H9 (cell line): ENCODE measurements at regions not wholly inside any gene's neighbourhood (a gene's known extent, or its start where the extent isn't known, plus 50 kb on each side); places are given as distances from the start of the nearest gene placed in this dataset.

Experiments
- DNase-seq: peaks from one replicate; pipeline ENCODE4 v3.0.0-alpha.2; 2017
- H2AFZ ChIP-seq: one replicate; pipeline ENCODE4 v1.6.1; 2013; ENCODE audit warnings: mild to moderate bottlenecking, low read length, control low read depth, moderate library complexity
- H2AK5ac ChIP-seq: 2 replicates; pipeline ENCODE4 v1.6.1; 2013; ENCODE audit warnings: low read length, control low read depth, mixed read lengths; ENCODE audit not compliant: insufficient read length
- H2BK120ac ChIP-seq: one replicate; pipeline ENCODE4 v1.6.1; 2013; ENCODE audit warnings: low read depth, mild to moderate bottlenecking, low read length, control low read depth, inconsistent platforms; ENCODE audit not compliant: poor library complexity, severe bottlenecking
- H2BK12ac ChIP-seq: 2 replicates; pipeline ENCODE4 v1.6.1; 2013; ENCODE audit warnings: low read length, control low read depth, mixed read lengths, low read depth; ENCODE audit not compliant: insufficient read length
- H2BK15ac ChIP-seq: 2 replicates; pipeline ENCODE4 v1.6.1; 2013; ENCODE audit warnings: low read depth, low read length, control low read depth
- H2BK20ac ChIP-seq: one replicate; pipeline ENCODE4 v1.6.1; 2013; ENCODE audit warnings: low read depth, mild to moderate bottlenecking, low read length, control low read depth, inconsistent platforms; ENCODE audit not compliant: poor library complexity, severe bottlenecking
- H2BK5ac ChIP-seq: 2 replicates; pipeline ENCODE4 v1.6.1; 2013; ENCODE audit warnings: low read length, control low read depth, mixed read lengths; ENCODE audit not compliant: insufficient read length
- H3K14ac ChIP-seq: 2 replicates; pipeline ENCODE4 v1.6.1; 2013; ENCODE audit warnings: low read length, control low read depth; ENCODE audit not compliant: insufficient read depth
- H3K18ac ChIP-seq: 2 replicates; pipeline ENCODE4 v1.6.1; 2013; ENCODE audit warnings: low read depth, mild to moderate bottlenecking, mixed read lengths, low read length, control low read depth; ENCODE audit not compliant: insufficient read length
- H3K23ac ChIP-seq: 2 replicates; pipeline ENCODE4 v1.6.1; 2013; ENCODE audit warnings: low read length, control low read depth, mixed read lengths, low read depth; ENCODE audit not compliant: insufficient read length
- H3K23me2 ChIP-seq: 2 replicates; pipeline ENCODE4 v1.6.1; 2013; ENCODE audit warnings: low read depth, mild to moderate bottlenecking, mixed read lengths, low read length, control low read depth; ENCODE audit not compliant: insufficient read length, poor library complexity, severe bottlenecking
- H3K27ac ChIP-seq: 2 replicates; pipeline ENCODE4 v1.5.1; 2013; ENCODE audit warnings: low read length, control low read depth, mixed read lengths, low read depth; ENCODE audit not compliant: insufficient read length
- H3K27me3 ChIP-seq: 2 replicates; pipeline ENCODE4 v1.6.1; 2013; ENCODE audit warnings: low read length, control low read depth, inconsistent platforms; ENCODE audit not compliant: insufficient read depth
- H3K4ac ChIP-seq: 2 replicates; pipeline ENCODE4 v1.6.1; 2013; ENCODE audit warnings: low read depth, mild to moderate bottlenecking, control low read depth, inconsistent platforms, low read length, moderate library complexity
- H3K4me1 ChIP-seq: 2 replicates; pipeline ENCODE4 v1.6.1; 2013; ENCODE audit warnings: low read length, control low read depth, inconsistent platforms; ENCODE audit not compliant: insufficient read depth
- H3K4me2 ChIP-seq: 2 replicates; pipeline ENCODE4 v1.6.1; 2013; ENCODE audit warnings: low read length, control low read depth, mixed read lengths; ENCODE audit not compliant: insufficient read length, insufficient read depth
- H3K56ac ChIP-seq: 2 replicates; pipeline ENCODE4 v1.6.1; 2013; ENCODE audit warnings: low read depth, mild to moderate bottlenecking, mixed read lengths, low read length, control low read depth; ENCODE audit not compliant: insufficient read length
- H3K79me1 ChIP-seq: 2 replicates; pipeline ENCODE4 v1.6.1; 2013; ENCODE audit warnings: low read depth, mild to moderate bottlenecking, moderate library complexity, low read length, control low read depth, inconsistent platforms; ENCODE audit not compliant: insufficient read depth, poor library complexity, severe bottlenecking
- H3K79me2 ChIP-seq: 2 replicates; pipeline ENCODE4 v1.6.1; 2013; ENCODE audit warnings: low read length, control low read depth, inconsistent platforms; ENCODE audit not compliant: insufficient read depth
- H3K9ac ChIP-seq: 2 replicates; pipeline ENCODE4 v1.6.1; 2013; ENCODE audit warnings: low read length, control low read depth, mixed read lengths; ENCODE audit not compliant: insufficient read length; ENCODE audit errors: extremely low read depth
- H3K9me3 ChIP-seq: one replicate; pipeline ENCODE4 v1.6.1; 2013; ENCODE audit warnings: low read depth, low read length, inconsistent platforms; ENCODE audit not compliant: control insufficient read depth
- H3T11ph ChIP-seq: one replicate; pipeline ENCODE4 v1.6.1; 2013; ENCODE audit warnings: mild to moderate bottlenecking, low read length, control low read depth, inconsistent platforms
- H4K20me1 ChIP-seq: one replicate; pipeline ENCODE4 v1.6.1; 2013; ENCODE audit not compliant: control insufficient read depth, insufficient read length, insufficient read depth
- H4K5ac ChIP-seq: 2 replicates; pipeline ENCODE4 v1.6.1; 2013; ENCODE audit warnings: low read depth, mild to moderate bottlenecking, mixed read lengths, low read length, control low read depth; ENCODE audit not compliant: insufficient read length
- H4K8ac ChIP-seq: replicated peaks from 2 replicates; pipeline ENCODE4 v1.6.1; 2013; ENCODE audit warnings: low read length, control low read depth, mixed read lengths, low read depth; ENCODE audit not compliant: insufficient read length
- H4K91ac ChIP-seq: 2 replicates; pipeline ENCODE4 v1.6.1; 2013; ENCODE audit warnings: low read depth, mild to moderate bottlenecking, moderate library complexity, mixed read lengths, low read length, control low read depth; ENCODE audit not compliant: insufficient read length
- H3K27ac Mint-ChIP-seq, 3 experiments: 2 replicates in 2 of 3; 3 replicates in 1 of 3; pipeline ENCODE4 v1.8.0; 2020 to 2021; ENCODE audit warnings: mixed read lengths in 3 of 3, mild to moderate bottlenecking in 1 of 3, moderate library complexity in 1 of 3
- H3K27me3 Mint-ChIP-seq: 2 replicates; pipeline ENCODE4 v1.8.0; 2021; ENCODE audit warnings: low read depth, mild to moderate bottlenecking, moderate library complexity, mixed read lengths
- H3K36me3 Mint-ChIP-seq, 3 experiments: 2 replicates in 2 of 3; 3 replicates in 1 of 3; pipeline ENCODE4 v1.8.0; 2020 to 2021; ENCODE audit warnings: low read depth in 3 of 3, mixed read lengths in 3 of 3; ENCODE audit not compliant: insufficient read depth in 1 of 3
- H3K4me1 Mint-ChIP-seq, 2 experiments: 2 replicates each; pipeline ENCODE4 v1.8.0; 2020; ENCODE audit warnings: mixed read lengths in 2 of 2
- H3K4me3 Mint-ChIP-seq, 2 experiments: 2 replicates in 1 of 2; 3 replicates in 1 of 2; pipeline ENCODE4 v1.8.0; 2020 to 2021; ENCODE audit warnings: mild to moderate bottlenecking in 2 of 2, mixed read lengths in 2 of 2, moderate library complexity in 1 of 2
- H3K9me3 Mint-ChIP-seq, 2 experiments: 2 replicates in 1 of 2; 3 replicates in 1 of 2; pipeline ENCODE4 v1.8.0; 2020; ENCODE audit warnings: mild to moderate bottlenecking in 2 of 2, mixed read lengths in 2 of 2, moderate library complexity in 1 of 2
- CTCF ChIP-seq: fragments of 200-600 bp; sonication (generic); conservative IDR thresholded peaks from 3 replicates; pipeline ENCODE4 v1.8.0; 2021; ENCODE audit warnings: antibody characterized with exemption, mild to moderate bottlenecking
- WGBS: extraction: QIAGEN DNeasy Blood & Tissue Kit; methylation state at CpG from one replicate; pipeline ENCODE4 v1.1.7; 2013; ENCODE audit warnings: missing lambda C conversion rate, low lambda C conversion rate, mixed read lengths; ENCODE audit not compliant: insufficient read length; ENCODE audit errors: extremely low coverage; 5-methylcytosine and 5-hydroxymethylcytosine counted together

GRCh38 chr2:71780162-71780561 lies 326.8 kb downstream of the DYSF start:
- Mint-ChIP-seq H3K4me1 (peaks cover 0 to 8% of the 10 kb centered on the region in 2 experiments; a peak in 2 of 4 replicates), H3K36me3 (no peaks in the 10 kb centered on the region), H3K27me3 (peaks cover 2% of the 10 kb centered on the region; the same call in 1 of the 2 replicates), H3K4me3 (no peak overlapping the region), H3K27ac (no peak overlapping the region), H3K9me3 (no peaks in the 10 kb centered on the region)
- H2AK5ac ChIP-seq = no peak overlapping the region
- H3K4me2 ChIP-seq = no peak overlapping the region
- no peak overlapping the region for H4K91ac ChIP-seq
- no peaks in the 10 kb centered on the region for H3K23me2 ChIP-seq
- no peak overlapping the region for H3K14ac ChIP-seq
- no peak overlapping the region for H2BK120ac ChIP-seq
- no peak overlapping the region for H3T11ph ChIP-seq
- H3K4me1 ChIP-seq = no peaks in the 10 kb centered on the region
- no peak overlapping the region for H4K8ac ChIP-seq
- H3K9me3 ChIP-seq = no peaks in the 10 kb centered on the region
- H3K79me1 ChIP-seq = no peaks in the 10 kb centered on the region
- no peak overlapping the region for H2BK12ac ChIP-seq
- DNase-seq = no peak
- TF ChIP-seq CTCF = no peak
- no peak overlapping the region for H3K27ac ChIP-seq
- H2BK5ac ChIP-seq = no peak overlapping the region
- H3K23ac ChIP-seq = no peak overlapping the region
- no peaks in the 10 kb centered on the region for H3K79me2 ChIP-seq
- WGBS = no CpG with 5 or more reads among the region's 7 CpGs
- H3K4ac ChIP-seq = no peak overlapping the region
- H2BK20ac ChIP-seq = no peak overlapping the region
- H2AFZ ChIP-seq = no peak overlapping the region
- no peak overlapping the region for H3K9ac ChIP-seq
- H3K56ac ChIP-seq = no peak overlapping the region
- no peak overlapping the region for H2BK15ac ChIP-seq
- H3K18ac ChIP-seq = no peak overlapping the region
- no peaks in the 10 kb centered on the region; the same call in 1 of the 2 replicates for H3K27me3 ChIP-seq
- H4K5ac ChIP-seq = no peak overlapping the region
- H4K20me1 ChIP-seq = no peaks in the 10 kb centered on the region
